PFSK-1 (cell line): ENCODE measurements at regions not wholly inside any gene's neighbourhood (a gene's known extent, or its start where the extent isn't known, plus 50 kb on each side); places are given as distances from the start of the nearest gene placed in this dataset.

Experiments used
- FOXP2 ChIP-seq: optimal IDR thresholded peaks from 2 replicates; pipeline ENCODE3; 2011; ENCODE audit warnings: borderline replicate concordance, control low read depth, inconsistent platforms; ENCODE audit not compliant: insufficient read depth; ENCODE audit errors: extremely low read length, extremely low read depth
- POLR2AphosphoS5 ChIP-seq: IDR thresholded peaks from 2 replicates; pipeline ENCODE4 v1.6.1; 2012; ENCODE audit warnings: low read depth, mild to moderate bottlenecking, control low read depth, low read length, moderate library complexity
- REST ChIP-seq, 2 experiments: IDR thresholded peaks; 2 replicates each; pipeline versions ENCODE4 v1.6.1 to v1.8.0; 2011 to 2012; ENCODE audit warnings: low read depth in 2 of 2, low read length in 2 of 2, control low read depth in 1 of 2, inconsistent platforms in 1 of 2, mild to moderate bottlenecking in 1 of 2, moderate library complexity in 1 of 2; ENCODE audit not compliant: insufficient read depth in 1 of 2
- SIN3A ChIP-seq: IDR thresholded peaks from 2 replicates; pipeline ENCODE4 v1.6.1; 2012; ENCODE audit warnings: mild to moderate bottlenecking, low read length, moderate library complexity, borderline replicate concordance; ENCODE audit not compliant: insufficient read depth
- TAF1 ChIP-seq: IDR thresholded peaks from 2 replicates; pipeline ENCODE4 v1.6.1; 2012; ENCODE audit warnings: low read length, control low read depth, borderline replicate concordance; ENCODE audit not compliant: insufficient read depth

- TF ChIP-seq FOXP2: no peak
Observed at GRCh38 chr2:145221516-145221915, 701.6 kb upstream of the ZEB2 start.

GRCh38 chr2:145221032-145221431 is 701.1 kb upstream of the ZEB2 start:
- no peak for TF ChIP-seq REST (IDR thresholded peaks at IDR 0.05; ENCODE audit: insufficient read depth in 1 of 2, low read depth in 2 of 2, low read length in 2 of 2)
- no peak for TF ChIP-seq FOXP2
- TF ChIP-seq POLR2AphosphoS5: no peak
- no peak for TF ChIP-seq SIN3A
- TF ChIP-seq TAF1: no peak

- TF ChIP-seq FOXP2 (no peak), TAF1 (no peak), SIN3A (no peak), POLR2AphosphoS5 (no peak), REST (IDR thresholded peaks at IDR 0.05; ENCODE audit: insufficient read depth in 1 of 2, low read depth in 2 of 2, low read length in 2 of 2) (no peak)
Observed at GRCh38 chr2:145220496-145220895, 700.6 kb upstream of the ZEB2 start.

GRCh38 chr2:145207884-145208283 is 688.0 kb upstream of the ZEB2 start:
- TF ChIP-seq REST (IDR thresholded peaks at IDR 0.05; ENCODE audit: insufficient read depth in 1 of 2, low read depth in 2 of 2, low read length in 2 of 2) (no peak), FOXP2 (no peak), POLR2AphosphoS5 (no peak), SIN3A (no peak), TAF1 (no peak)

- TF ChIP-seq FOXP2: no peak
- no peak for TF ChIP-seq REST (IDR thresholded peaks at IDR 0.05; ENCODE audit: insufficient read depth in 1 of 2, low read depth in 2 of 2, low read length in 2 of 2)
- no peak for TF ChIP-seq SIN3A
- TF ChIP-seq TAF1: no peak
- TF ChIP-seq POLR2AphosphoS5: no peak
Observed at GRCh38 chr2:145206496-145207281, 686.8 kb upstream of the ZEB2 start.
